Upper lobe of left lung (tissue), 6 donors: ENCODE measurements at regions not wholly inside any gene's neighbourhood (a gene's known extent, or its start where the extent isn't known, plus 50 kb on each side); places are given as distances from the start of the nearest gene placed in this dataset.

Source experiments
- ATAC-seq, 2 donors: fragments of 200-7000 bp; cut with Tn5 transposase; one replicate each; pipeline ENCODE4 v1.9.1; 2022; ENCODE audit warnings: mild to moderate bottlenecking in 2 of 2, moderate library complexity in 2 of 2; ENCODE audit not compliant: low FRiP score in 2 of 2
- DNase-seq, 2 donors: peaks; one replicate each; pipeline ENCODE4 v3.0.0-alpha.2; 2019 to 2020
- H3K27ac ChIP-seq, 4 donors: fragments of 200-600 bp; sonication (generic); one replicate each; pipeline ENCODE4 v1.5.1; 2016 to 2019
- H3K27me3 ChIP-seq, 4 donors: fragments of 200-600 bp; sonication (generic); one replicate each; pipeline ENCODE4 v1.5.1; 2017 to 2019
- H3K36me3 ChIP-seq, 4 donors: fragments of 200-600 bp; sonication (generic); one replicate each; pipeline ENCODE4 v1.5.1; 2016 to 2019
- H3K4me1 ChIP-seq, 4 donors: fragments of 200-600 bp; sonication (generic); one replicate each; pipeline ENCODE4 v1.5.1; 2018 to 2019
- H3K4me3 ChIP-seq, 4 donors: fragments of 200-600 bp; sonication (generic); one replicate each; pipeline ENCODE4 v1.5.1; 2017 to 2019; ENCODE audit warnings: mild to moderate bottlenecking in 2 of 4, moderate library complexity in 1 of 4
- H3K9me3 ChIP-seq, 4 donors: fragments of 200-600 bp; sonication (generic); one replicate each; pipeline ENCODE4 v1.5.1; 2018 to 2019
- EP300 ChIP-seq, 4 donors: sonication (generic); formaldehyde crosslinking; IDR thresholded peaks; one replicate each; pipeline ENCODE4 v1.5.1; 2017; ENCODE audit warnings: antibody characterized with exemption in 4 of 4, control low read depth in 2 of 4
- POLR2A ChIP-seq, 4 donors: fragments of 450-650 bp; IDR thresholded peaks; one replicate each; pipeline ENCODE4 v1.5.1; 2016 to 2017; ENCODE audit warnings: antibody characterized with exemption in 4 of 4, mild to moderate bottlenecking in 2 of 4
- POLR2AphosphoS5 ChIP-seq, 2 donors: sonication (generic); formaldehyde crosslinking; IDR thresholded peaks; one replicate each; pipeline ENCODE4 v1.5.1; 2017; ENCODE audit warnings: antibody characterized with exemption in 2 of 2
- WGBS, 2 donors: methylation state at CpG; one replicate each; pipeline ENCODE4 v1.1.5; 2017 to 2018; 5-methylcytosine and 5-hydroxymethylcytosine counted together
- TF ChIP-seq, protein P1 (sequence below), 6 experiments: fragments of 450-650 bp in 4 of 6; fragments of 200-600 bp in 2 of 6; sonication (generic) in 2 of 6; IDR thresholded peaks; one replicate each; pipeline ENCODE4 v1.5.1; 2016 to 2019; ENCODE audit warnings: antibody characterized with exemption in 6 of 6
- donor health status: DM: no; HTN: no; CAD: no; lungs with moderate emphysema.
- donor health status: DM: no; HTN: yes; CAD: no; lungs with severe emphysema.

DNA sequence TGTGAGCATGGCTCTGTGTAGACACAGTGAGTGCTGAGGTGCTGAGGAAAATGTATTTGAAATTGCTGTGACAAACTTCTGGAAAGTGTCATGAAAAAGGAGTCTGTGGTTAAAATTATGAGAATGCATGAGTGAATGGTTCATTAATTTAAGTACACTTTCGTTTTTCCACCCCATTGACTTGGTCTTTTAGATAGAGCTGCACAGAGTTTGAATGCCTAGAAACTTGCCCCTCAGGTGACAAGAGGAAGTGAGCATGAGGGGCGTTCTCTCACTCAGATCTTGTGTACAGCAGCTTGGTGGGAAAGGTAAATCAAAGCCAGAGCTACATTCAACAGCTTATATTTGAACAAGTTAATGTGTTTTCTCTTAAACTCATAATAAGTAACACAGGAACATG lies 296.8 kb downstream of the WDR72 start:
- Histone ChIP-seq H3K27ac (no peak overlapping the region), H3K4me3 (no peak overlapping the region), H3K9me3 (peaks cover 0 to 5% (median 0%) of the 10 kb centered on the region in 4 donors), H3K27me3 (no peaks in the 10 kb centered on the region), H3K4me1 (no peaks in the 10 kb centered on the region), H3K36me3 (no peaks in the 10 kb centered on the region)
- ATAC-seq (no peak), DNase-seq (no peak)
- TF ChIP-seq, protein P1, sequence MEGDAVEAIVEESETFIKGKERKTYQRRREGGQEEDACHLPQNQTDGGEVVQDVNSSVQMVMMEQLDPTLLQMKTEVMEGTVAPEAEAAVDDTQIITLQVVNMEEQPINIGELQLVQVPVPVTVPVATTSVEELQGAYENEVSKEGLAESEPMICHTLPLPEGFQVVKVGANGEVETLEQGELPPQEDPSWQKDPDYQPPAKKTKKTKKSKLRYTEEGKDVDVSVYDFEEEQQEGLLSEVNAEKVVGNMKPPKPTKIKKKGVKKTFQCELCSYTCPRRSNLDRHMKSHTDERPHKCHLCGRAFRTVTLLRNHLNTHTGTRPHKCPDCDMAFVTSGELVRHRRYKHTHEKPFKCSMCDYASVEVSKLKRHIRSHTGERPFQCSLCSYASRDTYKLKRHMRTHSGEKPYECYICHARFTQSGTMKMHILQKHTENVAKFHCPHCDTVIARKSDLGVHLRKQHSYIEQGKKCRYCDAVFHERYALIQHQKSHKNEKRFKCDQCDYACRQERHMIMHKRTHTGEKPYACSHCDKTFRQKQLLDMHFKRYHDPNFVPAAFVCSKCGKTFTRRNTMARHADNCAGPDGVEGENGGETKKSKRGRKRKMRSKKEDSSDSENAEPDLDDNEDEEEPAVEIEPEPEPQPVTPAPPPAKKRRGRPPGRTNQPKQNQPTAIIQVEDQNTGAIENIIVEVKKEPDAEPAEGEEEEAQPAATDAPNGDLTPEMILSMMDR (IDR thresholded peaks at IDR 0.05) = no peak
- WGBS, 2 donors = 56 to 63% methylated on average over 2 of the region's 2 CpGs

DNA sequence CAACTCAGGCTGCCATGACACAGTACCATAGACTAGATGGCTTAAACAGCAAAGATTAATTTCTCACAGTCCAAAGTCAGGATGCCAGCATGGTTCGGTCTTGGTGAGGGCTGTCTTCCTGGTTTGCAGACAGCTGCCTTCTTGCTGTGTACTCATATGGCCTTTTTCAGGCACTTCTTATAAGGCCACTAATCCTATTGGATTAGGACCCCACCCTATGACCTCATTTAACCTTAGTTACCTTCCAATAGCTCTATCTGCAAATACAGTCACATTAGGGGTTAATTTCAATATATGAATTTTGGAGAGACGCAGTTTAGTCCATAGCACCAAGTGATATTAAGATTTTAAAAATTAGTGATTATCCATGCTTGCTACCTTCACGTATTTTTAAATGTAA lies 297.8 kb downstream of the WDR72 start:
- TF ChIP-seq EP300 (IDR thresholded peaks at IDR 0.05) = no peak
- TF ChIP-seq POLR2A (IDR thresholded peaks at IDR 0.05) = no peak
- TF ChIP-seq, protein P1 (IDR thresholded peaks at IDR 0.05) = no peak
- no peak for TF ChIP-seq POLR2AphosphoS5 (IDR thresholded peaks at IDR 0.05)
- Histone ChIP-seq H3K27me3 (no peaks in the 10 kb centered on the region), H3K4me3 (no peak overlapping the region), H3K27ac (no peak overlapping the region), H3K36me3 (no peaks in the 10 kb centered on the region), H3K9me3 (peaks cover 0 to 5% (median 0%) of the 10 kb centered on the region in 4 donors), H3K4me1 (no peaks in the 10 kb centered on the region)
- ATAC-seq (no peak), DNase-seq (no peak)
- 90 to 93% methylated on average over 3 of the region's 3 CpGs for WGBS, 2 donors

DNA sequence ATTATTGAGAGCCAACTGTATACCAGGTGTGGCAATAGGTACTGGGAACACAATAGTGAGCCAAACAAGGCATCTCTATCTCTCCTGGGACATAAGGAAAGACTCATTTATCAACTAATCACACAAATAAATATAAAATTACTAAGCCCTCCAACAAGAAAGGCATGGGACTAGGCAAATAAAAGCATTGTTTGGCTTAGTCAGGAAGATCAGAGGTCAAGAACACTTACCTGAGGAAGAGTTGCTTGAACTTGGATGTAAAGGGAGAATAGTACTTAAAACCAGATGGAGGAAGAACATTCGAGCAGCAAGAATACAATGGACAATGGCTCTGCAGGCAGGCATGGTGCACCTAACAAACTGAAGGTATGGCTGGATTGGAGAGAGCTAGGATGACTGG lies 300.7 kb downstream of the WDR72 start:
- ATAC-seq (no peak), DNase-seq (no peak)
- no peaks in the 10 kb centered on the region for H3K27me3 ChIP-seq
- TF ChIP-seq POLR2AphosphoS5 (IDR thresholded peaks at IDR 0.05) (no peak), EP300 (IDR thresholded peaks at IDR 0.05) (no peak), POLR2A (IDR thresholded peaks at IDR 0.05) (no peak)
- TF ChIP-seq, protein P1 (IDR thresholded peaks at IDR 0.05) = no peak
- 43 to 60% methylated on average over 1 of the region's 1 CpG for WGBS, 2 donors
- no peak overlapping the region for H3K4me3 ChIP-seq
- H3K4me1 ChIP-seq = no peaks in the 10 kb centered on the region
- H3K27ac ChIP-seq = no peak overlapping the region
- no peaks in the 10 kb centered on the region for H3K36me3 ChIP-seq
- peaks cover 0 to 5% (median 0%) of the 10 kb centered on the region in 4 donors for H3K9me3 ChIP-seq

DNA sequence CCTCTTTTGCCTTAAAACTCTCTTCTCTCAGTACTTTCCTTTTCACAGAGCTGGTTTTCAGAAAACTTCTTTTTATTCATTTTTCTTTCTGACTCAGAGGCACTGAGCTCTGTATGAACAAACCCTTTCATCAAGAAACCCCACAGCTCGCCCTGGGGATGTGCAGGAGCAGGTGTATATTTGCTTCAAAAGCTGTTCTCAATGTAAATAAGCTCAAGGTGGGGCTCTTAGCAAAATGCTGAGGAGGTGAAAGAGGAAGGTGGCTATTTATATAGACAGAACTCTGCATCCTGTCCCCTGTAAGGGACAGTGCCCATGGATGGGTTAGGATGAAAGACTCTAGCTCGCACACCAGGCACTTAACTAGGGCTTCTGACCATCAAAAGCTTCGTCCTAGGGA lies 302.0 kb downstream of the WDR72 start:
- no peak overlapping the region for H3K4me3 ChIP-seq
- no peak overlapping the region for H3K27ac ChIP-seq
- H3K27me3 ChIP-seq = no peaks in the 10 kb centered on the region
- WGBS, 2 donors = 70 to 73% methylated on average over 3 of the region's 3 CpGs
- H3K4me1 ChIP-seq = no peaks in the 10 kb centered on the region
- no peak for DNase-seq
- ATAC-seq = no peak
- peaks cover 0 to 5% (median 0%) of the 10 kb centered on the region in 4 donors for H3K9me3 ChIP-seq
- no peak for TF ChIP-seq EP300 (IDR thresholded peaks at IDR 0.05)
- no peak for TF ChIP-seq POLR2A (IDR thresholded peaks at IDR 0.05)
- no peak for TF ChIP-seq POLR2AphosphoS5 (IDR thresholded peaks at IDR 0.05)
- TF ChIP-seq, protein P1 (IDR thresholded peaks at IDR 0.05) = no peak
- no peaks in the 10 kb centered on the region for H3K36me3 ChIP-seq

DNA sequence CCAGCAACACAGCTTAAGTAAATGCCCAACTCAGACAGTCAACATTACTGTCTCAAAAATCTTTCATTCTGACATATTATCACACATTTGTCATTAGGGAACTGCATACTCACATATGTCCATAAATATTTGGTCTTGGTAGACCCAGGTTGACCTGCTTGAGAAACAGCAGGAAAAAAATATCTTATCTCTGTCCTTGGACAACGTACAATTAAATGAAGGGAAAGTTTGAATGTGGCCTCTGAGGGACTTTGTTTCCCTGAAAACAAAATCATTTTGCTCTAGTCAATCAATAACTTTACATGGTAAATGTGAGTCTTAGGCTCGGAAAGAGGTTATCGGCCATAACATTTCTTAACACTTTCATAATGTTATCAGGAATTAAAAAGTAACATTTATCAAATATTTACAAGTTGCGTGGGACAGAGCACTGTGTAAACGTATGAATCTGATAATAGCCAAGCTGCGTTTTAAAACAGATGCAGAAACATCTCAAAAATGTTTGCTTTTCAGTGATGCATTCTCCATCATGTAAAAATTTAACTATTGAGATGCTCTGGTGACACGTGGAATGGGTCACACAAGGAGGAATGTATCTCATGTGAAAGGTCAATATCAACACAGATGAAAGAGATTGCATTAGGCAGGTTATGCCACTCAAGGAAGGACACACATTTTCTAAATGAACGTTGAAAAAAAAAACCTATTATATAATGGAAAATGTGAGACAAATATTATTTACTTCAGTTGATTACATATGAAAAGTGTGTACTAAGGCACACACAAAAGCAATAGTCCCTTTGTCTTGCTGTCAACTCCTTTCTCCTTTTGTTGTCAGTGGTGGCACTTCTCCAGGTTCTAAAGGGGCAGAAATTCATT lies 304.4 kb downstream of the WDR72 start:
- 43 to 49% methylated on average over 8 of the region's 8 CpGs for WGBS, 2 donors
- no peak for DNase-seq

More for the DNA sequence above, 304.4 kb downstream of the WDR72 start:
- Histone ChIP-seq H3K4me1 (no peaks in the 10 kb centered on the region), H3K4me3 (no peak overlapping the region), H3K27me3 (no peaks in the 10 kb centered on the region), H3K27ac (no peak overlapping the region), H3K36me3 (no peaks in the 10 kb centered on the region), H3K9me3 (no peaks in the 10 kb centered on the region)
- no peak for ATAC-seq
- no peak for TF ChIP-seq EP300 (IDR thresholded peaks at IDR 0.05)
- TF ChIP-seq, protein P1 (IDR thresholded peaks at IDR 0.05) = no peak
- TF ChIP-seq POLR2AphosphoS5 (IDR thresholded peaks at IDR 0.05) = no peak
- TF ChIP-seq POLR2A (IDR thresholded peaks at IDR 0.05) = no peak
